IPS DF 6.9 (cell line): ENCODE measurements at regions not wholly inside any gene's neighbourhood (a gene's known extent, or its start where the extent isn't known, plus 50 kb on each side); places are given as distances from the start of the nearest gene placed in this dataset.
A peak's percentile ranks its signal among the peaks of the same experiment; 100 is the strongest.

Experiments
- DNase-seq: peaks from one replicate; pipeline ENCODE4 v3.0.0-alpha.2; 2013; ENCODE audit warnings: low read depth, low spot score
- H3K27ac ChIP-seq: one replicate; pipeline ENCODE4 v1.5.1; 2013; ENCODE audit warnings: low read length, control low read depth
- H3K27me3 ChIP-seq: 2 replicates; pipeline ENCODE4 v1.6.1; 2013; ENCODE audit warnings: mild to moderate bottlenecking, low read length; ENCODE audit not compliant: control insufficient read depth, insufficient read depth
- H3K36me3 ChIP-seq: 2 replicates; pipeline ENCODE4 v1.6.1; 2013; ENCODE audit warnings: low read length; ENCODE audit not compliant: control insufficient read depth, insufficient read depth
- H3K4me1 ChIP-seq: 2 replicates; pipeline ENCODE4 v1.6.1; 2013; ENCODE audit warnings: low read length; ENCODE audit not compliant: control insufficient read depth, insufficient read depth
- H3K4me3 ChIP-seq: 2 replicates; pipeline ENCODE4 v1.5.1; 2013; ENCODE audit warnings: mild to moderate bottlenecking, low read length
- H3K9me3 ChIP-seq: 2 replicates; pipeline ENCODE4 v1.6.1; 2013; ENCODE audit warnings: low read length, inconsistent platforms; ENCODE audit not compliant: control insufficient read depth, insufficient read depth
- WGBS: extraction: QIAGEN DNeasy Blood & Tissue Kit; methylation state at CpG from one replicate; pipeline ENCODE4 v1.1.7; 2013; ENCODE audit warnings: mixed read lengths, missing lambda C conversion rate; ENCODE audit not compliant: insufficient read length, insufficient coverage; 5-methylcytosine and 5-hydroxymethylcytosine counted together

- Histone ChIP-seq H3K36me3 (no peaks in the 10 kb centered on the region), H3K4me1 (no peaks in the 10 kb centered on the region), H3K27me3 (no peaks in the 10 kb centered on the region), H3K9me3 (no peaks in the 10 kb centered on the region; the same call in 1 of the 2 replicates), H3K27ac (no peak overlapping the region), H3K4me3 (no peak overlapping the region)
- DNase-seq, result no peak
- no CpG with 5 or more reads among the region's 1 CpG for WGBS
Measured at GRCh38 chr11:42762348-42762747, 549.4 kb upstream of the API5 start.

- Histone ChIP-seq H3K4me1 (no peaks in the 10 kb centered on the region), H3K9me3 (no peaks in the 10 kb centered on the region; the same call in 1 of the 2 replicates), H3K27ac (no peak overlapping the region), H3K27me3 (no peaks in the 10 kb centered on the region), H3K4me3 (no peak overlapping the region), H3K36me3 (no peaks in the 10 kb centered on the region)
- DNase-seq, result no peak
- WGBS, result no CpG with 5 or more reads among the region's 2 CpGs
Measured at GRCh38 chr11:42764936-42765335, 546.9 kb upstream of the API5 start.

GRCh38 chr11:42768576-42768975, 543.2 kb upstream of the API5 start:
- Histone ChIP-seq H3K4me3 (no peak overlapping the region), H3K27me3 (no peaks in the 10 kb centered on the region), H3K9me3 (no peaks in the 10 kb centered on the region), H3K36me3 (no peaks in the 10 kb centered on the region), H3K27ac (no peak overlapping the region), H3K4me1 (no peaks in the 10 kb centered on the region)
- DNase-seq, result no peak
- WGBS, result no CpG with 5 or more reads among the region's 2 CpGs

- no peaks in the 10 kb centered on the region for H3K4me1 ChIP-seq
- no peaks in the 10 kb centered on the region for H3K36me3 ChIP-seq
- WGBS, result no CpG with 5 or more reads among the region's 1 CpG
- H3K9me3 ChIP-seq, result no peaks in the 10 kb centered on the region
- peak; percentile 29 for DNase-seq
- no peaks in the 10 kb centered on the region for H3K27me3 ChIP-seq
- no peak overlapping the region for H3K4me3 ChIP-seq
- no peak overlapping the region for H3K27ac ChIP-seq
Measured at GRCh38 chr11:42770444-42771065, 541.2 kb upstream of the API5 start.

DNA sequence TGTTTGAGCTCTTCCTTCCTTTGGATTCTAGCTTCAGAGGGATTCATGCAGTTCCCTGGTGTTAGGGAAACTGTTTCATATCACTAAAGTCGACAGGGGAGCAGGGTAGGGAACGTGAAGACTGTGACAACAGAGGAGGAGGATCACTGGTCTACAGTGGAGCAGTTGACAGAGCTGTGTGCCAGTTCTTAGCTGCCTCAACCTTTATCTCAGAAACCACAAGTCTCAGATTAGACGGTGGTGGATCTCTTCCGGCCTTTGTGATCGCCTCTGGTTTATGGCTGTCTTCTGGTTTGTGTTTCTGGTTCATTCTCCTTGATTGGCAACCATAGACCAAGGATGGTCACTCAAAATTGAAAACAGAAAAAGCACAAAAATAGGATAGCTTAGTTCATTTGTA, 538.9 kb upstream of the API5 start:
- no peaks in the 10 kb centered on the region for H3K27me3 ChIP-seq
- WGBS, result no CpG with 5 or more reads among the region's 5 CpGs

GRCh38 chr11:42773729-42774128, 538.1 kb upstream of the API5 start:
- H3K27me3 ChIP-seq, result no peaks in the 10 kb centered on the region
- no peaks in the 10 kb centered on the region for H3K9me3 ChIP-seq
- no peak for DNase-seq
- no CpG with 5 or more reads among the region's 5 CpGs for WGBS
- H3K4me3 ChIP-seq, result no peak overlapping the region
- no peak overlapping the region for H3K27ac ChIP-seq
- no peaks in the 10 kb centered on the region for H3K36me3 ChIP-seq
- no peaks in the 10 kb centered on the region for H3K4me1 ChIP-seq

More for the DNA sequence above, 538.9 kb upstream of the API5 start:
- Histone ChIP-seq H3K27ac (no peak overlapping the region), H3K4me3 (no peak overlapping the region), H3K4me1 (no peaks in the 10 kb centered on the region), H3K9me3 (no peaks in the 10 kb centered on the region), H3K36me3 (no peaks in the 10 kb centered on the region)
- no peak for DNase-seq

GRCh38 chr11:42774567-42774966, 537.2 kb upstream of the API5 start:
- no peaks in the 10 kb centered on the region for H3K4me1 ChIP-seq
- no peak overlapping the region for H3K4me3 ChIP-seq
- no CpG with 5 or more reads among the region's 1 CpG for WGBS
- no peaks in the 10 kb centered on the region for H3K9me3 ChIP-seq
- H3K36me3 ChIP-seq, result no peaks in the 10 kb centered on the region
- H3K27ac ChIP-seq, result no peak overlapping the region
- no peaks in the 10 kb centered on the region for H3K27me3 ChIP-seq
- no peak for DNase-seq

DNA sequence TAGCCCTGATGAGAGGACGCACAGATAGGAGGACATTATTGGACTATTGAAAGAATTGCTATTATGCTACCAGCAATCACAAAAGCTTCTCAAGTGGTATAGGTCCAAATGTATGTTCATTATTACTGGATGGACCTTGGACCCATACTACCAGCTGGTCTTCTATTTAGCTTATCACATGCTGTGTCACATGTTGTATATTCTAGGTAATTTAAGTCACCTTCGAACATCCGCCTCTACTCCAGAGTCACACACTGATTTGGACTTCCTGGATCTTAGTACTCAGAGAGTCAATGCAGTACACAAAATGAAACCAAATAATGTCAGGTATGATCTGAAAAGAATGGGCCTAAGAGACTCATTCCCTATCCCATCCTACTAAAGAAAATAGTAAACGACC, 534.0 kb upstream of the API5 start:
- Histone ChIP-seq H3K9me3 (no peaks in the 10 kb centered on the region), H3K27me3 (no peaks in the 10 kb centered on the region), H3K4me1 (no peaks in the 10 kb centered on the region), H3K27ac (no peak overlapping the region), H3K36me3 (no peaks in the 10 kb centered on the region), H3K4me3 (no peak overlapping the region)
- DNase-seq, result no peak
- no CpG with 5 or more reads among the region's 4 CpGs for WGBS

- no peaks in the 10 kb centered on the region for H3K27me3 ChIP-seq
- H3K27ac ChIP-seq, result no peak overlapping the region
- WGBS, result no CpG with 5 or more reads among the region's 1 CpG
- H3K4me3 ChIP-seq, result no peak overlapping the region
- DNase-seq, result peak; percentile 37
- no peaks in the 10 kb centered on the region for H3K4me1 ChIP-seq
- no peaks in the 10 kb centered on the region for H3K9me3 ChIP-seq
- H3K36me3 ChIP-seq, result no peaks in the 10 kb centered on the region
Measured at GRCh38 chr11:42778193-42778592, 533.6 kb upstream of the API5 start.

- Histone ChIP-seq H3K36me3 (no peaks in the 10 kb centered on the region), H3K27ac (no peak overlapping the region), H3K4me1 (no peaks in the 10 kb centered on the region), H3K9me3 (no peaks in the 10 kb centered on the region), H3K4me3 (no peak overlapping the region), H3K27me3 (no peaks in the 10 kb centered on the region)
- WGBS, result no CpG with 5 or more reads among the region's 3 CpGs
- no peak for DNase-seq
Measured at GRCh38 chr11:42779555-42779954, 532.2 kb upstream of the API5 start.

GRCh38 chr11:42786981-42787380, 524.8 kb upstream of the API5 start:
- H3K36me3 ChIP-seq, result no peaks in the 10 kb centered on the region
- no peaks in the 10 kb centered on the region for H3K4me1 ChIP-seq
- H3K27me3 ChIP-seq, result no peaks in the 10 kb centered on the region
- DNase-seq, result no peak
- no peaks in the 10 kb centered on the region for H3K9me3 ChIP-seq
- no peak overlapping the region for H3K4me3 ChIP-seq
- no CpG with 5 or more reads among the region's 1 CpG for WGBS
- H3K27ac ChIP-seq, result no peak overlapping the region
